Activated T-cell treated with anti-CD3 and anti-CD28 coated beads, Interleukin-2, amount 50 U/mL, for 1 hour (primary cell): ENCODE measurements at regions not wholly inside any gene's neighbourhood (a gene's known extent, or its start where the extent isn't known, plus 50 kb on each side); places are given as distances from the start of the nearest gene placed in this dataset.

ENCODE experiments used
- DNase-seq: peaks from one replicate; pipeline ENCODE4 v3.0.0-alpha.2; 2020

DNA sequence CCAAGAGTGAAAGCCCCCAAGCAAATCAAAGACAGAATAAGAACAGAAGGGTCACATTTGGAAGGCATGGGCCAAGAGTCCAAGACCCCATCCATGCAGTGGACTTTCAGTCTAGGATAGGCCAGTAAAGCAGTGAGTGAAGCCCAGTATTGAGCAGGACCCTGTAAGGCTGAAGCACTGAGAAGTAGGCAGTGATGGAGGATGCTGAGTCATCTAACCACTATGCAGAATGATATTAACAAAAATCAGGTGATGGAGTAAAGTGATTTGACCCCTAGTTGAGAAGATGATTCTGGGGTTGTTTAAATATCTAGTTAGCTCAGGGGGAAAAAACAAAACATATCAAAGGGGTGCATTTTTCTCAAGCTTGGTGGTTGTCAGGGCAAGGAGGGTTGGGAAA, 308.7 kb upstream of the PLXNA2 start:
- no peak for DNase-seq

- DNase-seq = no peak
Measured at GRCh38 chr1:208556461-208556860, 312.3 kb upstream of the PLXNA2 start.

DNA sequence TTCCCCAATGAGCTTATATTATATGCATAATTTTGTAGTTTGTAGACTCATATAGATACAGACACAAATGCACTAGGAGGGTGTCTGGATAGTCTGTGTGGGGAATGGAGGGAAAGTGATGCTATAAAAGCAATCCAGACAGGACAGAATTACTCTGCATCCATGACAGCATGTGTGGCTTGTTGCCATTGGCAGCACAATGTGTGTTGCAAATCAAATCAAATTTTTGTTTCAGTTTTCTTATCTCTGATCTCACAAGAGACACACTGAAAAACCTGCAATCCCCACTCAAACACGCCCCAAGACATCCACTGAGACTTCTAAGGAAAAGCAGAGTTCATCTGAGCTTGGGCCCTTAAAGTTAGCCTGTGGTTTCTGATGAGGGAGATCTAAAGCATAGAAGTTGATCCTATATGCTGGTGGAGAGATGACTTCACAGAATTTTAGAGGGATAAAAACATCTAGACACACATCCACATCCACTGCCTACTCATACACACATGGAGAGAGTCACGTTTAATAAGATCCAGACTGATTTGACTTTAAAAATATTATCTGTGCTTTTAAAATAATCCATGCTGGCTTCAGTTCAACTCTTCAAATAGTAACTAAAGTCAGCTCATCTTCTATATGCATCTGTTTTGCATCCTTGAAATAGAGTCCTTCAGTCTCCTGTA, 313.0 kb upstream of the PLXNA2 start:
- DNase-seq = no peak

DNA sequence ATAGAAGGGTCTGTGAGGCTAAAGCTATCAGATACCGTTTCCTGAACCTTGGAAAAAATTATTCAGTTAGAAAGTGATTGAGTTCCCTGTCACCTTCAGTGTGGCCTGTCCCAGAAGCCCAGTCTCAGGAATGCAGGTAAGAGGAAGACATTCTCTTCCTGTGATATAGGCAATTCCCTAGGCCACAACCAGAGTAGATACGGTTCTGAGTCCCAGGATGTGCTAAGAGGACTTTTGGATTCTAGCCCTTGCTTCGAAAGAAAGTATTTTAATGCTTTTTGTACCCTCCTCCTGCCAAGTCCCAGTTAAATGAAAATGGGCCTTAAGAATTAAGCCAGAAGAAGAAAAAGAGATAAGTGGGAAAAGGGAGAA, 313.5 kb upstream of the PLXNA2 start:
- no peak for DNase-seq

GRCh38 chr1:208559597-208560329, 315.6 kb upstream of the PLXNA2 start:
- DNase-seq = no peak

GRCh38 chr1:208562151-208562960, 318.2 kb upstream of the PLXNA2 start:
- DNase-seq = no peak

DNA sequence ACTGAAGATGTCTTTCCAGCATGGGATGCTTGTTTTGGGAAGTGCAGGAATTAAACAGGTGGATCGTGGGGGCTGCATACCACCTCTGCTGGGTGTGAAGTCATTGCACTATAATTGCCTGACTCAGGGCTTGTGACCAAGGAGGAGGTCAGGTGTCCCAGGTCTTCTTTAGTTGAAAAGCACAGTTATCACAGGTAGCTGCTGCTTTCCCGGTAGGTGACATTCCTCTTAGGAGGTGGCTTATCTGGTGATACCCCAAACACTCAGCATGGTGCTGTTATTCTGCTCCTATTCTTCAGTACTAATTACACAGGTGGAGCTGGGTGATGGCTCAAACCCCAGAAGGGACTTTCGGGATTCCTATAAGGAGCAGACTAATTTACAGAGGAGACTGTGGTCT, 320.3 kb upstream of the PLXNA2 start:
- DNase-seq = no peak

DNA sequence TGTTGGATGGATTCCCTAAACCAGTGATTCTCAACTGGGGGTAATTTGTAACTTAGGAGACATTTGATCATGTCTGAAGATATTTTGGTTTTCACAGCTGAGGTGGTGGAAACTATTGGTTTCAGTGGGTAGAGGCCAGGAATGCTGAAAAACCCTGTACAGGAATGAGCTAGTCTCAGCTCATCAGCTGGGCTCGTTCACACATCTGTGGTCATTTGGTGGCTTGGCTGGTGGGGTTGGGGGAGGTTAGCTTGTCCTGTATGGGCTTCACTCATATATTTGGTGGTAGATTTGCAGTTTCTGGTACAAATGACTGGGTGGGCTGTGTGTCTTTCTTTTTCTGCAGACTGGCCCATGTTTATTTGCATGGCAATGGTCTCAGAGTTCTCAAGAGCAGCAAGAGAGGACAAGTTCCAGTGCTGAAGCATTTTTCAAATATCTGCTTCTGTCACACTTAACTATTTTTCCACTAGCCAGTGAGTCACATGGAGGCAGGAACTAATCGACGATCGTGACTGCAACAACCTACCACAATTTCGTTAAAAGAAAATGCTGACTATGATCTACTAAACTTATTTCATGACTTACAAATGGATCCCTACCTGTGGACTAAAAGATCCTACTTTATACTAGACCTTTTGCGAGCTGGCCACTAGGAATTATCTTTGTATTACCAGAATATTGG, 321.7 kb upstream of the PLXNA2 start:
- no peak for DNase-seq

DNA sequence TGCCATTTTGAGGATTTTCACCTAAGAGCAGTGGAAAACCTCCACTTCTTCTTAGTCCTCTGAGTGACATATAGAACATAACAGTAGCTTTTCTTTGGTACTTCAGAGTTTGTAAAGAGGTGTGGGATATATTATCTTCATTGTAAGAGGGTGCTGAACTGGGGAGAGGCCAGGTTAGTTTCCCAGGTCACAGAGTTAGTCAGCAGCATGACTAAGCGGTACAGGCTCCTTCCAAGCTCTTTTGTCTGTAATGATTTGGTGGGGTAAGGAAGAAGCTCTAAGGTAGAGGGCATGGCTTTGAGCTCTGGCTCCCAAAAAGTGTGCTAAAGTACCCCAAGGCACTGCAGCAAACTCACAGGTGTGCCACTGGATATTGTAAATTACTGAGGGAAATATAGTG, 325.0 kb upstream of the PLXNA2 start:
- DNase-seq = no peak

GRCh38 chr1:208570362-208570761, 326.2 kb upstream of the PLXNA2 start:
- DNase-seq = no peak

GRCh38 chr1:208576425-208576824, 332.2 kb upstream of the PLXNA2 start:
- DNase-seq = no peak

DNA sequence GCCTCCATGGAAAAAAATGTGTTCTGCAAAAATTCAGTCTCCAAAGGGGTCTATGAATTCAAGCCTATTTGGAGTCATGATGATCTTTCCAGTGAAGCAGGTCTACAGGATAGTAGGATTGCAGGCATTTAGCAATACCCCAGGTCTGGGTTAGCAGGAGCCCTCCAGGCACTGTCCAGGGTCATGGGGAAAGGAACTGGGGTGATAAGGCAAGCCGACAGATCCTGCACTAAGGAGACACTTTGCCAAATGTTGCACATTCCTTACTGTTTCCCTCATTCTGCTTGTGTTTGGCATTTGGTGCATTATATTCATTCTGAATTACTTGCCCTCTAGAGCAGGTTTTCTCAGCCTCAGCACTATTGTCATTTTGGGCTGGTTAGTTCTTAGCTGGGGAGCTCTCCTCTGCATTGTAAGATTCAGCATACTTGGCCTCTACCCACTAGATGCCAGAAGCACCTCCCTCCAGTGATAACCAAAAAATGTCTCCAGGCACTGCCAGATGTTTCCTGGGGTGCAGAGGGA, 333.3 kb upstream of the PLXNA2 start:
- DNase-seq = no peak

DNA sequence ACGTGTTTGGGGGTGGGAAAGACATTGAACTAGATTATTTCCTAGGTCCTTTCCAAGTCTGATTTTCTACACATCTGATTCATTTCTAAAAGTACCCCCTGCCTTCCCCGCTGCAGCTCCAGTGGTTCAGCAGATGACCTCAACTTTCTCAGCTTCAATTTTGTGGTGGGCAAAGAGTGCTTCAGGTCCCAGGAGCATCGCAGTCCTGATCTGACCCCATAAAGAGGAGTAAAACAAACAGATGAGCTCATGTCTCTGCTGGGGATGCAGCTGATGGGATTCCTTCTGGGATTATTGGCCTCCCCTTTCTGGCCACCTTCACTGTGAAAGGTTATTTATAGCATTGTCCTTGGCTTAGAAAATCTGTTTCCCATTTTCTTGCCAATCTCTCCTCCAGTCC, 337.0 kb upstream of the PLXNA2 start:
- DNase-seq = no peak

GRCh38 chr1:208581667-208582066, 337.5 kb upstream of the PLXNA2 start:
- DNase-seq = no peak

DNA sequence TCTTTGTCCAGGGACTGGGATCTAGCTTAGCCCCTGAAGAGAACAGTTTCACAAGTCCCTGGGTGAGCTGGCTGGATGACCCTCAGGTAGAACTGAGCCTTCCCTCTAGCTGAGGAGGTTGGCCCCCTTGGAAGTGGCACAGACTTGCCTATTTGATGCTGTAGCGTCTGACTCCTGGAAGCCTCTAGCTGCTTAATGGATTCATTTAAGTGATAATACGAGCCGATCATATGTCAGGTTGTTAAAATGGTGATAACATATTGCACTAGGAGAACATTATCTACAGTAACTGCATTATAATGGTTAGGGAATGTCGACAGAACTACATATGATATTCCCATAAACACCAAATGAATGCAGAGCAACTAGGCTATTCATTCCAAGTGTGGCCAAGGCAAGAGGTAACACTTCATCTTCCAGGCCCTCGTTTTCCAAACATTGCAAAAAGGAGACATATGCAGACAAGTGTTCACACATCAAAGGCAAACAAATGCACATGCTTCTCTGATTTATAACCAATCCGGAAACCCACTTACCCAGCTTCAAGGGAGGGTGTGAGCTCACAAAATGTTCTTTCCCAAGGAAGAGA, 340.1 kb upstream of the PLXNA2 start:
- no peak for DNase-seq

- no peak for DNase-seq
Measured at GRCh38 chr1:208587110-208587509, 342.9 kb upstream of the PLXNA2 start.

DNA sequence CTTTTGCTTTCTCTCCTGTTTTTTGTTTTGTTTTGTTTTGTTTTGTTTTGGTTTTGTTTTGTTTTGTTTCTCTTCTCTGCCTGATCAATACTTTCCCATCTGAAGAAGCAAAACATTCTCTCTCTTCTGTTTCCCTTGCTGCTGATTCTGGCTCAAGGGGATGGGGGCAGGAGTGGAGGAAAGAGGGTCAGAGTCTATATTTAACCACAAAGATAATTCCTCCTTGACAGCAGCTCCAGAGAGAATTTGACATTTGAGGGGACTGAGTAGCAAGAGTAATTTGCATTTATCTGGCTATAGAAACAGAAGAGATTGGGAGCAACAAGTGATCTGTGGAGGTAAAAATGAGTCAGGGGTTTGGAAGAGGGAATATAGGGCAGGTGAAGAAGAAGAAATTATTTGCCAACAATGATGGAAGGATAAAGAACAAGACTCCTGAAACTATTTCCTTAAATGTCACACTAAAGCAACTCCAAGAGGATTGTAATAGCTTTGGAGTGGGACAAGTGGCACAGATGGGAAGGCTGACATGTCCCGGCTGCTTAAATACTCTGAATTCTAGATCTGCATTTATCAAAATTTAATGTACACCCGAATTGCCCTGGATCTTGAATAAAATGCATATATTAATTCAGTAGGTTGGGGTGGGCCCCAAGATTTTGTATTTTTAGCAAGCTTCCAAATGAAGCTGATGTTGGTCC, 349.3 kb upstream of the PLXNA2 start:
- DNase-seq = no peak

DNA sequence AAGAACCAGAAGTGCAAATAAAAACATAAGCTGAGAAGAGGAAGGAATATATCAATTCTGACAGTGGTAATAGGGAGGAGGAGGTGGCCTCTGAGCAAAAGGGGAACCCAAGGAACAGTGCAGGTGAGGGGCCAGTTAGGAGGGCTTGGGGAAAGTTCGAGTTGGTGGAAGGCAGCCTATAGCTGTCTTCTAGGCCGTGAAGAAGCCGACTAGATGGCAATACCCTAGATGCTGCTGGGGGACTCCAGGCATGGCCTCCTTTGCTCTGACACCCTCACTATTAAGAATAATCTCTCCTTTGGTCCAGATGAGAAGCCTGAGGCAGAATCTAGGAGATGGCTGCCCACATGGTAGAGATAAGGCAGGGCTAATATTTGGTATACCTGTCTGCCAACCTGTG, 351.1 kb upstream of the PLXNA2 start:
- no peak for DNase-seq

DNA sequence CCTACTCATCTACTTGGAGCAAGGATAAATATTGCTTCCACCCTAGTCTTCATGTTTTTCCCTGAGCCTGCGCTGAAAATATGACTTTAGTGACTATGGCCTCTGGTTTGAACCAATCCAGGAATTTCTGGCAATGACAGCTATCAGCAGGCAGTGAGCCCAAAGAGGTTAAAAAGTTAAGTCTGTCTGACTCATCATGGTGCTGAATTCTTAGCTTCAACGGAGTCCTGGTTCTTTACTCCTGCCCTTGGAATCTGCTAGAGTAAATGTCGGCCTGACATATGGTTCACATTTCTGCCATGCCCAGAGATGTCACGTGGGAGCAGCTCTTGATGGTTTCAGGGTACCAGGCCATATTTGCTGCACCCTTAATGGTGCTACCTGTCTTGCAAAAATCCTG, 351.6 kb upstream of the PLXNA2 start:
- DNase-seq = no peak

GRCh38 chr1:208597571-208597970, 353.4 kb upstream of the PLXNA2 start:
- no peak for DNase-seq

DNA sequence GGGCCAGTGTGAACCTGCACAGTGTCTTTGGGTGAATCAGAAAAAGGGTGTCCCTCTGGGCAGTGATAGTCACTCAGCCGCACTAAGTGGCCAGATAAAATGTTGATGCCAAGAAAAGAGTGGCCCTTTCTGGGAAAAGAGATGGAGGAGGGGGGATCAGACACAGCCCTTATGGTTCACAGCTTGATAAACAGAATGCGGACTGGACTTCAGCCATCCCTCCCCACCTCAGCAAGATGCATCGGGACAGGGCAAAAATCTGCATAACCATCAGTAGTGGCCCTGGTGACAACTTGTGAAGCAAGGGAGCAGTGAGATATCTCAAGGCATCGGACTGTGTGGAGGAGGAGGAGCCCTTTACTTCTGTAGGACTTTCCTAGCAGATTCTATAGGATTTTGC, 353.8 kb upstream of the PLXNA2 start:
- no peak for DNase-seq

- DNase-seq = no peak
Measured at GRCh38 chr1:208599063-208599462, 354.9 kb upstream of the PLXNA2 start.
